ENCODE measurements at regions not wholly inside any gene's neighbourhood (a gene's known extent, or its start where the extent isn't known, plus 50 kb on each side); places are given as distances from the start of the nearest gene placed in this dataset.
A peak's percentile ranks its signal among the peaks of the same experiment; 100 is the strongest.

- Histone ChIP-seq H3K4me2 (peak overlapping the region; percentile 36; the same call in 1 of the 2 replicates), H3K4me3 (IDR thresholded peaks at IDR 0.05; ENCODE audit: insufficient read depth, low read depth, low read length) (no peak overlapping the region), H2AFZ (ENCODE audit: low read depth) (peak overlapping the region; percentile 76), H4K20me1 (ENCODE audit: insufficient read depth) (no peaks in the 10 kb centered on the region), H3K4me1 (ENCODE audit: low read depth, poor library complexity, severe bottlenecking) (no peaks in the 10 kb centered on the region), H3K27ac (0 out of 2 replicates have a peak overlapping the region, but pooled peaks have one; percentile 20), H3K9ac (peak overlapping the region; percentile 51; the same call in 1 of the 2 replicates), H3K27me3 (ENCODE audit: insufficient read depth, low read depth) (no peaks in the 10 kb centered on the region), H3K79me2 (ENCODE audit: insufficient read depth, low read depth) (no peaks in the 10 kb centered on the region), H3K36me3 (ENCODE audit: insufficient read depth) (no peaks in the 10 kb centered on the region)
- TF ChIP-seq, protein P1, sequence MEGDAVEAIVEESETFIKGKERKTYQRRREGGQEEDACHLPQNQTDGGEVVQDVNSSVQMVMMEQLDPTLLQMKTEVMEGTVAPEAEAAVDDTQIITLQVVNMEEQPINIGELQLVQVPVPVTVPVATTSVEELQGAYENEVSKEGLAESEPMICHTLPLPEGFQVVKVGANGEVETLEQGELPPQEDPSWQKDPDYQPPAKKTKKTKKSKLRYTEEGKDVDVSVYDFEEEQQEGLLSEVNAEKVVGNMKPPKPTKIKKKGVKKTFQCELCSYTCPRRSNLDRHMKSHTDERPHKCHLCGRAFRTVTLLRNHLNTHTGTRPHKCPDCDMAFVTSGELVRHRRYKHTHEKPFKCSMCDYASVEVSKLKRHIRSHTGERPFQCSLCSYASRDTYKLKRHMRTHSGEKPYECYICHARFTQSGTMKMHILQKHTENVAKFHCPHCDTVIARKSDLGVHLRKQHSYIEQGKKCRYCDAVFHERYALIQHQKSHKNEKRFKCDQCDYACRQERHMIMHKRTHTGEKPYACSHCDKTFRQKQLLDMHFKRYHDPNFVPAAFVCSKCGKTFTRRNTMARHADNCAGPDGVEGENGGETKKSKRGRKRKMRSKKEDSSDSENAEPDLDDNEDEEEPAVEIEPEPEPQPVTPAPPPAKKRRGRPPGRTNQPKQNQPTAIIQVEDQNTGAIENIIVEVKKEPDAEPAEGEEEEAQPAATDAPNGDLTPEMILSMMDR (conservative IDR thresholded peaks at IDR 0.05; ENCODE audit: low read depth, low read length) = no peak
These were observed 82.3 kb upstream of the CD99 start for GRCh38 chrX:2608638-2609430.

- Histone ChIP-seq H3K4me1 (ENCODE audit: low read depth, poor library complexity, severe bottlenecking) (no peaks in the 10 kb centered on the region), H3K79me2 (ENCODE audit: insufficient read depth, low read depth) (no peaks in the 10 kb centered on the region), H3K27ac (no peak overlapping the region), H2AFZ (ENCODE audit: low read depth) (no peak overlapping the region), H3K9ac (no peak overlapping the region), H3K4me2 (no peak overlapping the region), H3K27me3 (ENCODE audit: insufficient read depth, low read depth) (no peaks in the 10 kb centered on the region), H3K4me3 (IDR thresholded peaks at IDR 0.05; ENCODE audit: insufficient read depth, low read depth, low read length) (no peak overlapping the region), H3K36me3 (ENCODE audit: insufficient read depth) (no peaks in the 10 kb centered on the region), H4K20me1 (ENCODE audit: insufficient read depth) (no peaks in the 10 kb centered on the region)
- TF ChIP-seq, protein P1 (conservative IDR thresholded peaks at IDR 0.05; ENCODE audit: low read depth, low read length) = no peak
These were observed 84.0 kb upstream of the CD99 start for GRCh38 chrX:2607113-2607512.

DNA sequence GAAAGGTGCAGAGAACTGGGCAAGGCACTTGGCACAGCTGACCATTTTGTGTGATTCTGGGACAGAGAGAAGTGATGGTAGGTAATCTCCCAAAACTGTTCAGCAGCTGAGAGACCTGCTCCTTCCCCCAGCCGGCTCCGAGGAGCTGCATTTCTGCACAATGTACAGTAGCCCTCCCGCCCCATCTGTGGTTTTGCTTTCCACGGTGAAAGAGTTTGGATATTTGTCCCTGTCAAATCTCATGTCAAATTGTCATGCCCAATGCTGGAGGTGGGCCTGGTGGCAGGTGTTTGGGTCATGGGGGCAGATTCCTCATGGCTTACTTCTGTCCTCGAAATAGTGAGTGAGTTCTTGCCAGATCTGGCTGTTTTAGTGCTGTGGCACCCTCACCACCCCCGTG is 90.5 kb upstream of the CD99 start:
- no peak overlapping the region for H3K4me2 ChIP-seq
- H3K79me2 ChIP-seq (ENCODE audit: insufficient read depth, low read depth) = no peaks in the 10 kb centered on the region
- TF ChIP-seq, protein P1 (conservative IDR thresholded peaks at IDR 0.05; ENCODE audit: low read depth, low read length) = no peak
- H3K4me1 ChIP-seq (ENCODE audit: low read depth, poor library complexity, severe bottlenecking) = no peaks in the 10 kb centered on the region
- H3K27me3 ChIP-seq (ENCODE audit: insufficient read depth, low read depth) = no peaks in the 10 kb centered on the region
- no peak overlapping the region for H2AFZ ChIP-seq (ENCODE audit: low read depth)
- no peak overlapping the region for H3K27ac ChIP-seq
- no peak overlapping the region for H3K9ac ChIP-seq
- no peaks in the 10 kb centered on the region for H4K20me1 ChIP-seq (ENCODE audit: insufficient read depth)
- no peaks in the 10 kb centered on the region for H3K36me3 ChIP-seq (ENCODE audit: insufficient read depth)
- no peak overlapping the region for H3K4me3 ChIP-seq (IDR thresholded peaks at IDR 0.05; ENCODE audit: insufficient read depth, low read depth, low read length)

- no peak overlapping the region for H3K4me3 ChIP-seq (IDR thresholded peaks at IDR 0.05; ENCODE audit: insufficient read depth, low read depth, low read length)
- H3K79me2 ChIP-seq (ENCODE audit: insufficient read depth, low read depth) = no peaks in the 10 kb centered on the region
- no peaks in the 10 kb centered on the region for H3K36me3 ChIP-seq (ENCODE audit: insufficient read depth)
- no peaks in the 10 kb centered on the region for H3K4me1 ChIP-seq (ENCODE audit: low read depth, poor library complexity, severe bottlenecking)
- H3K9ac ChIP-seq = no peak overlapping the region
- no peak overlapping the region for H3K4me2 ChIP-seq
- TF ChIP-seq, protein P1 (conservative IDR thresholded peaks at IDR 0.05; ENCODE audit: low read depth, low read length) = no peak
- H3K27ac ChIP-seq = no peak overlapping the region
- no peaks in the 10 kb centered on the region for H3K27me3 ChIP-seq (ENCODE audit: insufficient read depth, low read depth)
- H4K20me1 ChIP-seq (ENCODE audit: insufficient read depth) = no peaks in the 10 kb centered on the region
- H2AFZ ChIP-seq (ENCODE audit: low read depth) = no peak overlapping the region
These were observed 94.4 kb upstream of the CD99 start for GRCh38 chrX:2596555-2597255.

Measured in KMS-11 (cell line).